GM21786 (cell line): ENCODE measurements at regions not wholly inside any gene's neighbourhood (a gene's known extent, or its start where the extent isn't known, plus 50 kb on each side); places are given as distances from the start of the nearest gene placed in this dataset.

Experiments used
- ATAC-seq: cut with Tn5 transposase; IDR thresholded peaks from one replicate; pipeline ENCODE4 v1.9.1; 2021; ENCODE audit not compliant: unreplicated experiment

- ATAC-seq = no peak
These were observed 311.7 kb downstream of the EIPR1 start for GRCh38 chr2:3065928-3066327.

GRCh38 chr2:3062476-3063260, 314.9 kb downstream of the EIPR1 start:
- ATAC-seq = no peak

- no peak for ATAC-seq
These were observed 317.6 kb downstream of the EIPR1 start for GRCh38 chr2:3060049-3060448.

GRCh38 chr2:3059141-3059925, 318.3 kb downstream of the EIPR1 start:
- ATAC-seq = no peak

GRCh38 chr2:3054066-3054465, 323.6 kb downstream of the EIPR1 start:
- ATAC-seq = no peak

GRCh38 chr2:3051266-3051665, 326.4 kb downstream of the EIPR1 start:
- no peak for ATAC-seq

- ATAC-seq = no peak
These were observed 331.3 kb downstream of the EIPR1 start for GRCh38 chr2:3046170-3046865.

- no peak for ATAC-seq
These were observed 332.2 kb downstream of the EIPR1 start for GRCh38 chr2:3045318-3045921.

- no peak for ATAC-seq
These were observed 332.9 kb downstream of the EIPR1 start for GRCh38 chr2:3044587-3045317.

- no peak for ATAC-seq
These were observed 333.9 kb downstream of the EIPR1 start for GRCh38 chr2:3043726-3044125.

GRCh38 chr2:3042601-3043585, 334.7 kb downstream of the EIPR1 start:
- no peak for ATAC-seq

- no peak for ATAC-seq
These were observed 335.6 kb downstream of the EIPR1 start for GRCh38 chr2:3041841-3042600.

- ATAC-seq = no peak
These were observed 336.4 kb downstream of the EIPR1 start for GRCh38 chr2:3041246-3041645.

GRCh38 chr2:3040496-3041140, 337.0 kb downstream of the EIPR1 start:
- ATAC-seq = no peak

GRCh38 chr2:3040066-3040428, 337.6 kb downstream of the EIPR1 start:
- ATAC-seq = no peak

- no peak for ATAC-seq
These were observed 338.2 kb downstream of the EIPR1 start for GRCh38 chr2:3039188-3040065.

- ATAC-seq = no peak
These were observed 339.0 kb downstream of the EIPR1 start for GRCh38 chr2:3038636-3039035.
